GM12878 (cell line): ENCODE measurements at regions not wholly inside any gene's neighbourhood (a gene's known extent, or its start where the extent isn't known, plus 50 kb on each side); places are given as distances from the start of the nearest gene placed in this dataset.

Source experiments
- ATAC-seq: fragments of 200-7000 bp; cut with Tn5 transposase; 3 replicates; pipeline ENCODE4 v1.9.1; 2020; ENCODE audit warnings: mild to moderate bottlenecking, moderate library complexity
- BruUV-seq: library from RNA; stranded (reverse); fragments of 400-500 nt; replicated peaks from 2 replicates; lab custom pipeline; 2021; lab: Mats Ljungman, UMichigan
- CTCF ChIA-PET: fragments of 300-600 bp; sonication (Branson Sonifier 250); formaldehyde crosslinking; extraction: SDS; loops from one replicate; lab custom pipeline; 2021; ENCODE audit warnings: inconsistent platforms; lab: Yijun Ruan, JAX
- POLR2A ChIA-PET: fragments of 350-600 bp; formaldehyde crosslinking; extraction: SDS; loops from one replicate; lab custom pipeline; 2021; ENCODE audit warnings: inconsistent platforms; lab: Charles Lee
- RAD21 ChIA-PET: fragments of 300-600 bp; sonication (Branson Sonifier 250); formaldehyde crosslinking; loops from one replicate; lab custom pipeline; 2023; ENCODE audit warnings: antibody characterized with exemption; ENCODE audit not compliant: unreplicated experiment; lab: Charles Lee
- SMC1A ChIA-PET: fragments of 300-600 bp; sonication (Branson Sonifier 250); formaldehyde crosslinking; loops from one replicate; lab custom pipeline; 2023; ENCODE audit not compliant: unreplicated experiment, uncharacterized antibody; lab: Charles Lee
- DNase-seq: peaks from one replicate; pipeline ENCODE4 v3.0.0-alpha.2; 2011; ENCODE audit warnings: low read depth, low spot score
- FAIRE-seq: peaks from 3 replicates; lab custom pipeline; 2011; peaks lifted over from hg19 to GRCh38; lab: Jason Lieb, UNC
- H2AFZ ChIP-seq: 2 replicates; pipeline ENCODE4 v1.6.0; 2011; ENCODE audit warnings: low read depth, low read length, control low read depth; ENCODE audit not compliant: control insufficient read depth
- H3K27ac ChIP-seq: 2 replicates; pipeline ENCODE4 v1.5.1; 2011; ENCODE audit warnings: control low read depth; ENCODE audit not compliant: control insufficient read depth, insufficient read depth
- H3K27me3 ChIP-seq, 2 experiments: replicated peaks in 1 of 2; 2 replicates each; pipeline versions ENCODE4 v1.6.0 to v1.6.1; 2011; ENCODE audit warnings: low read length in 1 of 2; ENCODE audit not compliant: control insufficient read depth in 2 of 2, insufficient read depth in 2 of 2
- H3K36me3 ChIP-seq, 2 experiments: 2 replicates each; pipeline ENCODE4 v1.5.1; 2011; ENCODE audit warnings: low read length in 1 of 2; ENCODE audit not compliant: control insufficient read depth in 2 of 2, insufficient read depth in 2 of 2
- H3K4me1 ChIP-seq: 2 replicates; pipeline ENCODE4 v1.6.1; 2011; ENCODE audit warnings: mild to moderate bottlenecking, low read length, moderate library complexity, mixed read lengths; ENCODE audit not compliant: control insufficient read depth, insufficient read depth
- H3K4me2 ChIP-seq: 2 replicates; pipeline ENCODE4 v1.6.0; 2011; ENCODE audit warnings: control low read depth; ENCODE audit not compliant: control insufficient read depth, insufficient read depth
- H3K4me3 ChIP-seq: fragments of 200-600 bp; sonication (generic); 2 replicates; pipeline ENCODE4 v1.5.1; 2016
- H3K79me2 ChIP-seq: 2 replicates; pipeline ENCODE4 v1.6.0; 2011; ENCODE audit warnings: low read length; ENCODE audit not compliant: control insufficient read depth, insufficient read depth
- H3K9ac ChIP-seq: 2 replicates; pipeline ENCODE4 v1.8.0; 2011; ENCODE audit warnings: low read length, control low read depth, mixed read lengths; ENCODE audit not compliant: control insufficient read depth, insufficient read depth
- H3K9me3 ChIP-seq: replicated peaks from 3 replicates; pipeline ENCODE4 v1.5.1; 2011; ENCODE audit warnings: mild to moderate bottlenecking, low read length; ENCODE audit not compliant: control insufficient read depth, insufficient read depth
- H4K20me1 ChIP-seq: 2 replicates; pipeline ENCODE4 v1.6.0; 2011; ENCODE audit not compliant: control insufficient read depth, insufficient read depth
- ATF2 ChIP-seq: IDR thresholded peaks from 2 replicates; pipeline ENCODE4 v1.6.1; 2012; ENCODE audit warnings: low read length, inconsistent platforms
- CBX3 ChIP-seq: fragments of 200-600 bp; sonication (generic); IDR thresholded peaks from 2 replicates; pipeline ENCODE4 v1.6.1; 2016; ENCODE audit warnings: low read depth, borderline replicate concordance
- CTCF ChIP-seq, 3 experiments: IDR thresholded peaks in 2 of 3; conservative IDR thresholded peaks in 1 of 3; 2 replicates each; pipeline ENCODE4 v1.5.1; 2011; ENCODE audit warnings: low read depth in 3 of 3, low read length in 3 of 3, mild to moderate bottlenecking in 3 of 3, control low read depth in 2 of 3, moderate library complexity in 2 of 3, inconsistent platforms in 1 of 3, mixed read lengths in 1 of 3; ENCODE audit not compliant: control insufficient read depth in 2 of 3, insufficient read depth in 1 of 3; ENCODE audit errors: extremely low read depth in 1 of 3
- EP300 ChIP-seq, 2 experiments: fragments of 150-350 bp in 1 of 2; IDR thresholded peaks; 2 replicates each; pipeline ENCODE4 v1.6.1; 2011 to 2012; ENCODE audit warnings: low read depth in 2 of 2, low read length in 2 of 2, borderline replicate concordance in 1 of 2, improper control_type of control experiment in 1 of 2, inconsistent platforms in 1 of 2; ENCODE audit not compliant: control insufficient read depth in 1 of 2
- HDAC2 ChIP-seq: fragments of 200-600 bp; sonication (generic); IDR thresholded peaks from 2 replicates; pipeline ENCODE4 v1.6.1; 2017
- IKZF2 ChIP-seq, 2 experiments: fragments of 450-650 bp; IDR thresholded peaks; 2 replicates each; pipeline ENCODE4 v1.6.1; 2017; ENCODE audit warnings: mild to moderate bottlenecking in 2 of 2, moderate library complexity in 2 of 2
- PAX8 ChIP-seq: fragments of 450-650 bp; IDR thresholded peaks from 2 replicates; pipeline ENCODE4 v1.6.1; 2017; ENCODE audit warnings: mild to moderate bottlenecking, moderate library complexity
- SPI1 ChIP-seq: IDR thresholded peaks from 2 replicates; pipeline ENCODE4 v1.6.1; 2011; ENCODE audit warnings: low read depth, mild to moderate bottlenecking, low read length, moderate library complexity, borderline replicate concordance; ENCODE audit not compliant: insufficient read depth
- SREBF2 ChIP-seq: IDR thresholded peaks from 2 replicates; pipeline ENCODE4 v1.6.1; 2012; ENCODE audit warnings: mild to moderate bottlenecking, low read length
- ZBTB33 ChIP-seq: fragments of 450-650 bp; IDR thresholded peaks from 2 replicates; pipeline ENCODE4 v1.6.1; 2017; ENCODE audit warnings: mild to moderate bottlenecking
- WGBS: methylation state at CpG from one replicate; pipeline ENCODE4 v1.1.6; 2016; ENCODE audit warnings: low lambda C conversion rate; ENCODE audit not compliant: insufficient replicate concordance, insufficient coverage; ENCODE audit errors: missing lambda C conversion rate; 5-methylcytosine and 5-hydroxymethylcytosine counted together
- in situ Hi-C: fragments of 300-500 bp; cut with MboI; formaldehyde crosslinking; loops from 9 replicates; pipeline ENCODE4 v1.14.3; 2018; ENCODE audit warnings: mixed read lengths
- intact Hi-C: fragments of 100-400 bp; cut with micrococcal nuclease; formaldehyde crosslinking; loops from one replicate; pipeline ENCODE4 v1.14.2; 2022; ENCODE audit not compliant: unreplicated experiment

DNA sequence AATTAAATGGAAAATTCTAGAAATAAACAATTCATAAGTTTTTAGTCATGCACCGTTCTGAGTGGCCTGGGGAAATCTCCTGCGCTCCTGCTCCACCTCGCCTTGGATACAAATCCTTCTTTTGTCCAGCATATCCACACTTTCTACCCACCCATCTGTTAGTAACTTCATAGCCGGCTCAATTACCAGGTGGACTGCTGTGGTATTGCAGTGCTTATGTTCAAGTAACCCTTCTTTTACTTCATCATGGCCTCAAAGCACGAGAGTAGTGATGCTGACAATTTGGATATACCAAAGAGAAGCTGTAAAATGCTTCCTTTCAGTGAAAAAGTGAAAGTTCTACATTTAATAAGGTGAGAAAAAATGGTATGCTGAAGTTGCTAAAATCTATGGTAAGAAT is 142.3 kb upstream of the CHL1 start:
- no peaks in the 10 kb centered on the region for H3K36me3 ChIP-seq
- FAIRE-seq: no peak
- ChIA-PET CTCF (interaction anchor here (1.1 to 2.2 kb wide), 2 partner anchors 12 to 300 kb away, joined by 3 to 5 read pairs; no protein-coding TSS in a partner anchor), RAD21 (no interaction called here), POLR2A (no interaction called here), SMC1A (interaction anchor here (1.3 to 3.1 kb wide), 4 partner anchors 12 to 324 kb away, joined by 3 to 13 read pairs (median 8); no protein-coding TSS in a partner anchor)
- no peak overlapping the region for H3K9ac ChIP-seq
- no TSS peak for BruUV-seq
- no peak overlapping the region for H3K4me2 ChIP-seq
- no peak overlapping the region for H2AFZ ChIP-seq
- DNase-seq: no peak
- H3K4me1 ChIP-seq: no peaks in the 10 kb centered on the region
- in situ Hi-C loops: no loop called here
- H3K27ac ChIP-seq: no peak overlapping the region
- H3K79me2 ChIP-seq: no peaks in the 10 kb centered on the region
- no peaks in the 10 kb centered on the region for H4K20me1 ChIP-seq
- H3K4me3 ChIP-seq: no peak overlapping the region
- peak in 1 of 3 experiments; percentile 4; a peak in 1 of 6 replicates for TF ChIP-seq CTCF (IDR thresholded peaks at IDR 0.05 in 2 of 3, conservative IDR thresholded peaks at IDR 0.05 in 1 of 3; ENCODE audit: control insufficient read depth in 2 of 3, extremely low read depth in 1 of 3, insufficient read depth in 1 of 3, low read depth in 3 of 3, low read length in 3 of 3)
- TF ChIP-seq SPI1: no peak
- H3K27me3 ChIP-seq: no peaks in the 10 kb centered on the region
- peak; percentile 72 for ATAC-seq
- intact Hi-C loops: no loop called here
- H3K9me3 ChIP-seq: no peaks in the 10 kb centered on the region
- WGBS: 48% methylated on average over 5 of the region's 5 CpGs

- POLR2A ChIA-PET: no interaction called here
- H3K27ac ChIP-seq: no peak overlapping the region
- WGBS: 17% methylated on average over 4 of the region's 4 CpGs
- H3K4me3 ChIP-seq: no peak overlapping the region
- no TSS peak for BruUV-seq
- ATAC-seq (no peak), FAIRE-seq (no peak), DNase-seq (no peak)
- no peak overlapping the region for H3K4me2 ChIP-seq
- H3K79me2 ChIP-seq: no peaks in the 10 kb centered on the region
- intact Hi-C loops: no loop called here
- no peaks in the 10 kb centered on the region for H3K36me3 ChIP-seq
- in situ Hi-C loops: no loop called here
- SMC1A ChIA-PET: interaction anchor here (0.7 to 1.5 kb wide), 4 partner anchors 10 to 297 kb away, joined by 3 to 6 read pairs (median 4); no protein-coding TSS in a partner anchor
- no peak overlapping the region for H2AFZ ChIP-seq
- no peaks in the 10 kb centered on the region for H3K27me3 ChIP-seq
- no peaks in the 10 kb centered on the region for H3K4me1 ChIP-seq
- RAD21 ChIA-PET: interaction anchor here (2.9 kb wide), 1 partner anchor 297 kb away, joined by 8 read pairs; no protein-coding TSS in a partner anchor
- H3K9me3 ChIP-seq: no peaks in the 10 kb centered on the region
- CTCF ChIA-PET: interaction anchor here (0.6 to 1.5 kb wide), 3 partner anchors 12 to 298 kb away, joined by 3 to 8 read pairs (median 4); no protein-coding TSS in a partner anchor
- no peak overlapping the region for H3K9ac ChIP-seq
- no peaks in the 10 kb centered on the region for H4K20me1 ChIP-seq
- TF ChIP-seq ATF2 (no peak), PAX8 (no peak), HDAC2 (no peak), CBX3 (no peak), SREBF2 (no peak), IKZF2 (IDR thresholded peaks at IDR 0.05) (no peak), ZBTB33 (no peak), EP300 (IDR thresholded peaks at IDR 0.05; ENCODE audit: borderline replicate concordance in 1 of 2, control insufficient read depth in 1 of 2, low read depth in 2 of 2, low read length in 2 of 2) (no peak)
Measured at GRCh38 chr3:56672-57071, 139.9 kb upstream of the CHL1 start.
